Activated CD4-positive, alpha-beta T cell treated with anti-CD3 and anti-CD28 coated beads, Interleukin-2, amount 10 ng/mL, durations not matched to agents 24 days and 14 days (primary cell): ENCODE measurements at regions not wholly inside any gene's neighbourhood (a gene's known extent, or its start where the extent isn't known, plus 50 kb on each side); places are given as distances from the start of the nearest gene placed in this dataset.
"Not testable (repeated sequence)": the region's sequence is repeated elsewhere in the genome, so short reads cannot be mapped to it uniquely, and the experiment has no call there.

ENCODE experiments used
- DNase-seq: peaks from one replicate; pipeline ENCODE4 v3.0.0; 2022
- H3K27ac Mint-ChIP-seq: one replicate; pipeline ENCODE4 v1.8.0; 2022; ENCODE audit warnings: mild to moderate bottlenecking, mixed read lengths
- H3K27me3 Mint-ChIP-seq: one replicate; pipeline ENCODE4 v1.8.0; 2022; ENCODE audit warnings: mixed read lengths
- H3K36me3 Mint-ChIP-seq: one replicate; pipeline ENCODE4 v1.8.0; 2022; ENCODE audit warnings: low read depth, mild to moderate bottlenecking, mixed read lengths
- H3K4me1 Mint-ChIP-seq: one replicate; pipeline ENCODE4 v1.8.0; 2021; ENCODE audit warnings: mixed read lengths
- H3K4me3 Mint-ChIP-seq: one replicate; pipeline ENCODE4 v1.8.0; 2022; ENCODE audit warnings: mild to moderate bottlenecking, moderate library complexity, mixed read lengths
- H3K9me3 Mint-ChIP-seq: one replicate; pipeline ENCODE4 v1.8.0; 2021; ENCODE audit warnings: mixed read lengths
- intact Hi-C: fragments of 100-400 bp; cut with micrococcal nuclease; formaldehyde crosslinking; loops from one replicate; pipeline ENCODE4 v1.15.1; 2023

- Mint-ChIP-seq H3K36me3 (no peaks in the 10 kb centered on the region), H3K4me1 (no peaks in the 10 kb centered on the region), H3K27me3 (no peaks in the 10 kb centered on the region), H3K9me3 (peaks cover 16% of the 10 kb centered on the region), H3K27ac (no peak overlapping the region), H3K4me3 (no peak overlapping the region)
- intact Hi-C loops: no loop called here
- no peak for DNase-seq
Measured at GRCh38 chr3:81063896-81064295, 697.5 kb downstream of the GBE1 start.

- H3K36me3 Mint-ChIP-seq, H3K4me3 Mint-ChIP-seq, H3K9me3 Mint-ChIP-seq, H3K27ac Mint-ChIP-seq, H3K4me1 Mint-ChIP-seq, DNase-seq, intact Hi-C loops, H3K27me3 Mint-ChIP-seq: not testable (repeated sequence)
Measured at GRCh38 chr3:81051133-81051532, 710.3 kb downstream of the GBE1 start.

- Mint-ChIP-seq H3K36me3 (no peaks in the 10 kb centered on the region), H3K9me3 (peaks cover 11% of the 10 kb centered on the region), H3K4me1 (no peaks in the 10 kb centered on the region), H3K27me3 (no peaks in the 10 kb centered on the region), H3K27ac (no peak overlapping the region), H3K4me3 (no peak overlapping the region)
- DNase-seq: no peak
- intact Hi-C loops: no loop called here
Measured at GRCh38 chr3:81048058-81048665, 713.3 kb downstream of the GBE1 start.

- intact Hi-C loops: no loop called here
- H3K4me1 Mint-ChIP-seq: no peaks in the 10 kb centered on the region
- H3K27ac Mint-ChIP-seq: no peak overlapping the region
- no peaks in the 10 kb centered on the region for H3K27me3 Mint-ChIP-seq
- H3K36me3 Mint-ChIP-seq: no peaks in the 10 kb centered on the region
- H3K4me3 Mint-ChIP-seq: no peak overlapping the region
- H3K9me3 Mint-ChIP-seq: peaks cover 10% of the 10 kb centered on the region
- DNase-seq: no peak
Measured at GRCh38 chr3:81045976-81046375, 715.5 kb downstream of the GBE1 start.

- Mint-ChIP-seq H3K27ac (no peak overlapping the region), H3K4me1 (no peaks in the 10 kb centered on the region), H3K36me3 (no peaks in the 10 kb centered on the region), H3K27me3 (no peaks in the 10 kb centered on the region), H3K4me3 (no peak overlapping the region), H3K9me3 (peaks cover 9% of the 10 kb centered on the region)
- no peak for DNase-seq
- intact Hi-C loops: no loop called here
Measured at GRCh38 chr3:81045246-81045645, 716.2 kb downstream of the GBE1 start.

- Mint-ChIP-seq H3K4me1 (no peaks in the 10 kb centered on the region), H3K27me3 (no peaks in the 10 kb centered on the region), H3K9me3 (peaks cover 5% of the 10 kb centered on the region), H3K36me3 (no peaks in the 10 kb centered on the region), H3K27ac (no peak overlapping the region), H3K4me3 (no peak overlapping the region)
- no peak for DNase-seq
- intact Hi-C loops: no loop called here
Measured at GRCh38 chr3:81043660-81044199, 717.7 kb downstream of the GBE1 start.

- intact Hi-C loops: no loop called here
- Mint-ChIP-seq H3K9me3 (peaks cover 5% of the 10 kb centered on the region), H3K27ac (no peak overlapping the region), H3K4me3 (no peak overlapping the region), H3K4me1 (no peaks in the 10 kb centered on the region), H3K27me3 (no peaks in the 10 kb centered on the region), H3K36me3 (no peaks in the 10 kb centered on the region)
- no peak for DNase-seq
Measured at GRCh38 chr3:81043009-81043408, 718.4 kb downstream of the GBE1 start.

- no peaks in the 10 kb centered on the region for H3K27me3 Mint-ChIP-seq
- H3K9me3 Mint-ChIP-seq: peaks cover 7% of the 10 kb centered on the region
- H3K27ac Mint-ChIP-seq: no peak overlapping the region
- intact Hi-C loops: no loop called here
- H3K36me3 Mint-ChIP-seq: no peaks in the 10 kb centered on the region
- no peak overlapping the region for H3K4me3 Mint-ChIP-seq
- H3K4me1 Mint-ChIP-seq: no peaks in the 10 kb centered on the region
- DNase-seq: no peak
Measured at GRCh38 chr3:81041331-81041730, 720.1 kb downstream of the GBE1 start.

GRCh38 chr3:81040107-81040506 is 721.3 kb downstream of the GBE1 start:
- Mint-ChIP-seq H3K36me3 (no peaks in the 10 kb centered on the region), H3K27me3 (no peaks in the 10 kb centered on the region), H3K4me3 (no peak overlapping the region), H3K4me1 (no peaks in the 10 kb centered on the region), H3K27ac (no peak overlapping the region), H3K9me3 (peaks cover 5% of the 10 kb centered on the region)
- no peak for DNase-seq
- intact Hi-C loops: no loop called here

GRCh38 chr3:81033684-81034083 is 727.8 kb downstream of the GBE1 start:
- no peaks in the 10 kb centered on the region for H3K36me3 Mint-ChIP-seq
- no peak overlapping the region for H3K27ac Mint-ChIP-seq
- no peaks in the 10 kb centered on the region for H3K27me3 Mint-ChIP-seq
- H3K4me3 Mint-ChIP-seq: no peak overlapping the region
- intact Hi-C loops: no loop called here
- H3K4me1 Mint-ChIP-seq: no peaks in the 10 kb centered on the region
- no peak for DNase-seq
- H3K9me3 Mint-ChIP-seq: peaks cover 4% of the 10 kb centered on the region

GRCh38 chr3:81033185-81033584 is 728.3 kb downstream of the GBE1 start:
- H3K4me3 Mint-ChIP-seq: no peak overlapping the region
- H3K9me3 Mint-ChIP-seq: peaks cover 4% of the 10 kb centered on the region
- H3K4me1 Mint-ChIP-seq: no peaks in the 10 kb centered on the region
- H3K27ac Mint-ChIP-seq: no peak overlapping the region
- no peaks in the 10 kb centered on the region for H3K27me3 Mint-ChIP-seq
- intact Hi-C loops: no loop called here
- DNase-seq: no peak
- H3K36me3 Mint-ChIP-seq: no peaks in the 10 kb centered on the region

- H3K4me3 Mint-ChIP-seq: no peak overlapping the region
Measured at GRCh38 chr3:81029861-81030260, 731.6 kb downstream of the GBE1 start.

GRCh38 chr3:81027344-81027743 is 734.1 kb downstream of the GBE1 start:
- no peaks in the 10 kb centered on the region for H3K27me3 Mint-ChIP-seq
- no peaks in the 10 kb centered on the region for H3K36me3 Mint-ChIP-seq
- no peak for DNase-seq
- intact Hi-C loops: no loop called here
- no peaks in the 10 kb centered on the region for H3K9me3 Mint-ChIP-seq
- H3K4me1 Mint-ChIP-seq: no peaks in the 10 kb centered on the region
- no peak overlapping the region for H3K27ac Mint-ChIP-seq
- no peak overlapping the region for H3K4me3 Mint-ChIP-seq

More at GRCh38 chr3:81029861-81030260, 731.6 kb downstream of the GBE1 start:
- intact Hi-C loops: no loop called here
- no peak for DNase-seq
- Mint-ChIP-seq H3K36me3 (no peaks in the 10 kb centered on the region), H3K27ac (no peak overlapping the region), H3K4me1 (no peaks in the 10 kb centered on the region), H3K27me3 (no peaks in the 10 kb centered on the region), H3K9me3 (no peaks in the 10 kb centered on the region)

GRCh38 chr3:81024560-81024959 is 736.9 kb downstream of the GBE1 start:
- no peak for DNase-seq
- Mint-ChIP-seq H3K4me3 (no peak overlapping the region), H3K36me3 (no peaks in the 10 kb centered on the region), H3K4me1 (no peaks in the 10 kb centered on the region), H3K27ac (no peak overlapping the region), H3K9me3 (no peaks in the 10 kb centered on the region), H3K27me3 (no peaks in the 10 kb centered on the region)
- intact Hi-C loops: no loop called here

GRCh38 chr3:81022339-81022738 is 739.1 kb downstream of the GBE1 start:
- H3K4me1 Mint-ChIP-seq: no peaks in the 10 kb centered on the region
- no peak for DNase-seq
- H3K27me3 Mint-ChIP-seq: no peaks in the 10 kb centered on the region
- H3K9me3 Mint-ChIP-seq: no peaks in the 10 kb centered on the region
- intact Hi-C loops: no loop called here
- no peak overlapping the region for H3K4me3 Mint-ChIP-seq
- H3K36me3 Mint-ChIP-seq: no peaks in the 10 kb centered on the region
- no peak overlapping the region for H3K27ac Mint-ChIP-seq
